ENCODE measurements at regions not wholly inside any gene's neighbourhood (a gene's known extent, or its start where the extent isn't known, plus 50 kb on each side); places are given as distances from the start of the nearest gene placed in this dataset.

- no peak overlapping the region for H3K4me2 ChIP-seq
- no peak for DNase-seq (ENCODE audit: low spot score)
- WGBS (ENCODE audit: low lambda C conversion rate, missing lambda C conversion rate) = 69% methylated on average over 6 of the region's 6 CpGs
- no peaks in the 10 kb centered on the region for H4K20me1 ChIP-seq (ENCODE audit: insufficient read depth, poor library complexity, severe bottlenecking)
- H3K27me3 ChIP-seq = no peaks in the 10 kb centered on the region
- H3K36me3 ChIP-seq (replicated peaks; ENCODE audit: insufficient read depth, low read depth) = no peaks in the 10 kb centered on the region
- no peaks in the 10 kb centered on the region for H3K9me2 ChIP-seq (replicated peaks; ENCODE audit: insufficient read depth)
- no peaks in the 10 kb centered on the region for H3K9me3 ChIP-seq (ENCODE audit: low read depth)
- no peak overlapping the region for H2AFZ ChIP-seq
- H3K79me2 ChIP-seq = no peaks in the 10 kb centered on the region
- TF ChIP-seq CTCF (IDR thresholded peaks at IDR 0.05; ENCODE audit: poor library complexity) (no peak), EZH2phosphoT487 (IDR thresholded peaks at IDR 0.05; ENCODE audit: low read depth, severe bottlenecking, unreplicated experiment) (no peak), EZH2 (IDR thresholded peaks at IDR 0.05; ENCODE audit: borderline replicate concordance) (no peak)
- H3K27ac ChIP-seq = no peak overlapping the region
- H3K4me3 ChIP-seq = no peak overlapping the region
- H3K4me1 ChIP-seq (ENCODE audit: insufficient read depth) = no peaks in the 10 kb centered on the region
Observed at GRCh38 chr20:12028771-12029170, 111.1 kb downstream of the BTBD3 start.

- Histone ChIP-seq H4K20me1 (ENCODE audit: insufficient read depth, poor library complexity, severe bottlenecking) (no peaks in the 10 kb centered on the region), H3K4me2 (no peak overlapping the region), H3K4me3 (no peak overlapping the region), H3K9me3 (ENCODE audit: low read depth) (no peaks in the 10 kb centered on the region), H3K27ac (no peak overlapping the region), H3K4me1 (ENCODE audit: insufficient read depth) (no peaks in the 10 kb centered on the region), H2AFZ (no peak overlapping the region), H3K27me3 (no peaks in the 10 kb centered on the region), H3K9me2 (replicated peaks; ENCODE audit: insufficient read depth) (no peaks in the 10 kb centered on the region), H3K79me2 (no peaks in the 10 kb centered on the region), H3K36me3 (replicated peaks; ENCODE audit: insufficient read depth, low read depth) (no peaks in the 10 kb centered on the region)
- peak; percentile 23 for DNase-seq (ENCODE audit: low spot score)
- no peak for TF ChIP-seq EZH2phosphoT487 (IDR thresholded peaks at IDR 0.05; ENCODE audit: low read depth, severe bottlenecking, unreplicated experiment)
- no peak for TF ChIP-seq CTCF (IDR thresholded peaks at IDR 0.05; ENCODE audit: poor library complexity)
- no peak for TF ChIP-seq EZH2 (IDR thresholded peaks at IDR 0.05; ENCODE audit: borderline replicate concordance)
- WGBS (ENCODE audit: low lambda C conversion rate, missing lambda C conversion rate) = 35% methylated on average over 4 of the region's 4 CpGs
Observed at GRCh38 chr20:12030470-12030869, 112.8 kb downstream of the BTBD3 start.

GRCh38 chr20:12036142-12036541 is 118.4 kb downstream of the BTBD3 start:
- no peak overlapping the region for H2AFZ ChIP-seq
- DNase-seq (ENCODE audit: low spot score) = no peak
- 95% methylated on average over 2 of the region's 2 CpGs for WGBS (ENCODE audit: low lambda C conversion rate, missing lambda C conversion rate)
- H3K4me1 ChIP-seq (ENCODE audit: insufficient read depth) = no peaks in the 10 kb centered on the region
- no peak overlapping the region for H3K27ac ChIP-seq
- no peaks in the 10 kb centered on the region for H3K9me2 ChIP-seq (replicated peaks; ENCODE audit: insufficient read depth)
- no peaks in the 10 kb centered on the region for H3K9me3 ChIP-seq (ENCODE audit: low read depth)
- H3K4me2 ChIP-seq = no peak overlapping the region
- no peaks in the 10 kb centered on the region for H3K36me3 ChIP-seq (replicated peaks; ENCODE audit: insufficient read depth, low read depth)
- no peaks in the 10 kb centered on the region for H4K20me1 ChIP-seq (ENCODE audit: insufficient read depth, poor library complexity, severe bottlenecking)
- TF ChIP-seq CTCF (IDR thresholded peaks at IDR 0.05; ENCODE audit: poor library complexity) (no peak), EZH2phosphoT487 (IDR thresholded peaks at IDR 0.05; ENCODE audit: low read depth, severe bottlenecking, unreplicated experiment) (no peak), EZH2 (IDR thresholded peaks at IDR 0.05; ENCODE audit: borderline replicate concordance) (no peak)
- no peaks in the 10 kb centered on the region for H3K27me3 ChIP-seq
- no peaks in the 10 kb centered on the region for H3K79me2 ChIP-seq
- no peak overlapping the region for H3K4me3 ChIP-seq

GRCh38 chr20:12037521-12037920 is 119.8 kb downstream of the BTBD3 start:
- Histone ChIP-seq H3K4me1 (ENCODE audit: insufficient read depth) (no peaks in the 10 kb centered on the region), H3K27ac (no peak overlapping the region), H3K9me3 (ENCODE audit: low read depth) (no peaks in the 10 kb centered on the region), H3K4me3 (no peak overlapping the region), H3K79me2 (no peaks in the 10 kb centered on the region), H2AFZ (no peak overlapping the region), H4K20me1 (ENCODE audit: insufficient read depth, poor library complexity, severe bottlenecking) (no peaks in the 10 kb centered on the region), H3K4me2 (no peak overlapping the region), H3K9me2 (replicated peaks; ENCODE audit: insufficient read depth) (no peaks in the 10 kb centered on the region), H3K27me3 (no peaks in the 10 kb centered on the region), H3K36me3 (replicated peaks; ENCODE audit: insufficient read depth, low read depth) (no peaks in the 10 kb centered on the region)
- TF ChIP-seq EZH2 (IDR thresholded peaks at IDR 0.05; ENCODE audit: borderline replicate concordance) = no peak
- TF ChIP-seq EZH2phosphoT487 (IDR thresholded peaks at IDR 0.05; ENCODE audit: low read depth, severe bottlenecking, unreplicated experiment) = no peak
- TF ChIP-seq CTCF (IDR thresholded peaks at IDR 0.05; ENCODE audit: poor library complexity) = no peak
- WGBS (ENCODE audit: low lambda C conversion rate, missing lambda C conversion rate) = 74% methylated on average over 5 of the region's 5 CpGs
- DNase-seq (ENCODE audit: low spot score) = no peak

Data from hepatocyte (in vitro differentiated cells).